Rectal smooth muscle tissue (tissue), 1 donor: ENCODE measurements at regions not wholly inside any gene's neighbourhood (a gene's known extent, or its start where the extent isn't known, plus 50 kb on each side); places are given as distances from the start of the nearest gene placed in this dataset.

Experiments used
- H3K27ac ChIP-seq: one replicate; pipeline ENCODE4 v1.7.0; 2013; ENCODE audit warnings: low read depth, low read length, inconsistent platforms
- H3K27me3 ChIP-seq: one replicate; pipeline ENCODE4 v1.7.0; 2013; ENCODE audit warnings: low read length; ENCODE audit not compliant: control insufficient read depth, insufficient read depth
- H3K36me3 ChIP-seq: one replicate; pipeline ENCODE4 v1.7.0; 2013; ENCODE audit warnings: low read length; ENCODE audit not compliant: control insufficient read depth, insufficient read depth
- H3K4me1 ChIP-seq: one replicate; pipeline ENCODE4 v1.7.0; 2013; ENCODE audit warnings: low read length; ENCODE audit not compliant: control insufficient read depth, insufficient read depth
- H3K4me3 ChIP-seq: one replicate; pipeline ENCODE4 v1.7.0; 2013; ENCODE audit warnings: low read length
- H3K9ac ChIP-seq: one replicate; pipeline ENCODE4 v1.7.0; 2013; ENCODE audit warnings: low read length

- no peak overlapping the region for H3K4me3 ChIP-seq
- H3K9ac ChIP-seq = no peak overlapping the region
- no peaks in the 10 kb centered on the region for H3K27me3 ChIP-seq
- no peak overlapping the region for H3K27ac ChIP-seq
- peaks cover 2% of the 10 kb centered on the region for H3K4me1 ChIP-seq
- H3K36me3 ChIP-seq = no peaks in the 10 kb centered on the region
Measured at GRCh38 chr18:8942909-8943545, 159.5 kb upstream of the NDUFV2 start.

GRCh38 chr18:8943900-8944870, 158.3 kb upstream of the NDUFV2 start:
- peak overlapping the region; percentile 18 for H3K27ac ChIP-seq
- H3K36me3 ChIP-seq = no peaks in the 10 kb centered on the region
- H3K27me3 ChIP-seq = no peaks in the 10 kb centered on the region
- H3K4me1 ChIP-seq = peaks cover 6% of the 10 kb centered on the region
- H3K4me3 ChIP-seq = no peak overlapping the region
- no peak overlapping the region for H3K9ac ChIP-seq

GRCh38 chr18:8944871-8945245, 157.6 kb upstream of the NDUFV2 start:
- H3K4me3 ChIP-seq = no peak overlapping the region
- H3K4me1 ChIP-seq = peaks cover 11% of the 10 kb centered on the region
- peak overlapping the region; percentile 18 for H3K27ac ChIP-seq
- no peaks in the 10 kb centered on the region for H3K36me3 ChIP-seq
- no peaks in the 10 kb centered on the region for H3K27me3 ChIP-seq
- no peak overlapping the region for H3K9ac ChIP-seq

DNA sequence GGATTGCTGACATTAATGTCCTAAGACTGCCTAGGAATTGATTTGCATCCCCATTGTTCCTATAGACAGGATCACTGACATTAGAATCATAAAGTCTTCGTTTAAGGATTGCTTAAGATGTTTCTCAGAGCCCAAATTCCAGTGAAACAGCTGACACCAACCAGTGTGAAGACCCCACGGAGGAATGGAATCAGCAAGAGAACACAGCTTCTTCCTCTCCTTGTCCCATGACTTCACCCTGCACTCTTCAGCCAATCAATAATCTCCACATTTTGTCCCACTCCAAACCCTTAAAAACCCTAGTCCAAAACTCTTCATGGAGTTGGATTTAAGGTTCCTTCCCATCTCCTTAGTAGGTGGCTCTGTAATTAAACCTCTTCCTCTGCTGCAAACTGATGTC, 157.0 kb upstream of the NDUFV2 start:
- H3K27ac ChIP-seq = peak overlapping the region; percentile 27
- H3K9ac ChIP-seq = no peak overlapping the region
- peaks cover 11% of the 10 kb centered on the region for H3K4me1 ChIP-seq
- H3K36me3 ChIP-seq = no peaks in the 10 kb centered on the region
- no peaks in the 10 kb centered on the region for H3K27me3 ChIP-seq
- no peak overlapping the region for H3K4me3 ChIP-seq

GRCh38 chr18:8946066-8946838, 156.2 kb upstream of the NDUFV2 start:
- H3K4me3 ChIP-seq = no peak overlapping the region
- peaks cover 11% of the 10 kb centered on the region for H3K4me1 ChIP-seq
- H3K9ac ChIP-seq = no peak overlapping the region
- H3K27me3 ChIP-seq = no peaks in the 10 kb centered on the region
- no peaks in the 10 kb centered on the region for H3K36me3 ChIP-seq
- peak overlapping the region; percentile 34 for H3K27ac ChIP-seq

DNA sequence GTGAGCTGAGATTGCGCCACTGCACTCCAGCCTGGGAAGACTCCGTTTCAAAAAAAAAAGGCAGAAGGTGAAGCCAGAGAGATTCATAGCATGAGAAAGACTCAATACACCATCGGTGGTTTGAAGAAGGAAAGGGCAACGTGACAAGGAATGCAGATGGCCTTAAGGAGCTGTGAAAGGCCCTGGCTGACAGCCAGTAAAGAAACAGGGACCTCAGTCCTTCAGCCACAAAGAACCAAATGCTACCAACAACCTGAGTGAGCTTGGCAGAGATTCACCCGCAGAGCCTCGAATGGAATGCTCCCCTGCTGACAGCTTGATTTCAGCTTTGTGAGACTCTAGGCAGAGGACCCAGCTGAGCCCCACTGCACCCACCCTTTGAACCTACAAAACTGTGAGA, 154.9 kb upstream of the NDUFV2 start:
- no peaks in the 10 kb centered on the region for H3K36me3 ChIP-seq
- peak overlapping the region; percentile 94 for H3K27ac ChIP-seq
- H3K9ac ChIP-seq = no peak overlapping the region
- no peaks in the 10 kb centered on the region for H3K27me3 ChIP-seq
- H3K4me3 ChIP-seq = no peak overlapping the region
- H3K4me1 ChIP-seq = peaks cover 11% of the 10 kb centered on the region

- H3K36me3 ChIP-seq = no peaks in the 10 kb centered on the region
- peaks cover 11% of the 10 kb centered on the region for H3K4me1 ChIP-seq
- no peak overlapping the region for H3K4me3 ChIP-seq
- H3K9ac ChIP-seq = no peak overlapping the region
- H3K27me3 ChIP-seq = no peaks in the 10 kb centered on the region
- peak overlapping the region; percentile 94 for H3K27ac ChIP-seq
Measured at GRCh38 chr18:8948011-8948410, 154.5 kb upstream of the NDUFV2 start.

DNA sequence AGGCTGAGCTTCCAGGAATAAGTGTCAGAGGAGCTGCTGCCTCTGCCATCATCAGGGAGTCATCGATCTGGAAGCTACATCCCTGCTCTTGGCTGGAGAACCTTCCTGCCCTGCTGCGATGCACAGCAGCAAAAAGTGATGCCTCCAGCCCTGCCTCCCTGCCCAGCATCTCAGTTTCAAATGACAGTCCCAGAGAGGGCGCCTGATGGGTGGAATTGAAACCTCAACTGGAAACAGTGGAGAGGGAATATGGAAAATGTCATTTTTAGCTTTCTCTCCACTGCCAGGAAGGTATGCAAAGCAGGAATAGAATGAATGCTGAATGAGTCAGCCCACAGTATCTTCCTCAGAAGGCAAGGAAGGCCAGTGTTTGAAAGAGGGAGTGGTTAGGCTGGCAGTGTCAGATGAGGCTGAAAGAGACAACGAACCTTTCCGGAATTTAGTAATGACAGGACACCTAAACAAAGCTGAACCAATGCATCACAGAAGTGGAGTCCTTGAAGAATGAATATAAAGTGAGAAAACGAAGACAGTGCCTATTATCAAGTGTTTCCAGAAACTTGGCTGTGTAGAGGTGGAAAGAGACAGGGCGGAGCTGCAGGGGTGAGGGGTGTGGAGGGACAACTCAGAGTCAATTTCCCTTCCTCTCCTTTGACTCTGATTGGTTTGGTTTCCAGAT, 153.9 kb upstream of the NDUFV2 start:
- Histone ChIP-seq H3K4me3 (peak overlapping the region; percentile 43), H3K36me3 (no peaks in the 10 kb centered on the region), H3K9ac (no peak overlapping the region), H3K27ac (peak overlapping the region; percentile 94), H3K27me3 (no peaks in the 10 kb centered on the region), H3K4me1 (peaks cover 11% of the 10 kb centered on the region)

DNA sequence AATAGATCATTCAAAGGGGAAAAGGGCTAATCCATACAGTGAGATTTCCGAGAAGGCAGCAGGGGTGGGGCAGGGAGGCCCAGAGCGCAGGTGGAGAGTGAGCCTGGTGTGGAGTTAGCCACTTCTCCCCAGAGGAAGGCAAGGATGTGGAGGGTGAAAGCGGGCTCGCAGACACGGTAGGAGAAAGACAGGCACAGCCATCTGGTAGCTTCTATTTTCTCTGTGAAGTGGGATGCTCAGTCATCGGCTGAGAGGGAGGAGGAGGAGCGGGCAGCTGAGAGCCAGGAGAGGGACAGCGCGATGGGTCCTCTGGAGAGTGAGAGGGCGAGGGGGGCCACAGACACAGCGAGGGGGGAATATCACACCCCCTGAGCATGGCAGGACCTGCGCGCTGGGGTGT, 153.3 kb upstream of the NDUFV2 start:
- H3K9ac ChIP-seq = no peak overlapping the region
- H3K27me3 ChIP-seq = no peaks in the 10 kb centered on the region
- peak overlapping the region; percentile 94 for H3K27ac ChIP-seq
- peaks cover 11% of the 10 kb centered on the region for H3K4me1 ChIP-seq
- no peaks in the 10 kb centered on the region for H3K36me3 ChIP-seq
- H3K4me3 ChIP-seq = peak overlapping the region; percentile 43

GRCh38 chr18:8951491-8951890, 151.0 kb upstream of the NDUFV2 start:
- no peaks in the 10 kb centered on the region for H3K27me3 ChIP-seq
- H3K4me3 ChIP-seq = no peak overlapping the region
- H3K36me3 ChIP-seq = no peaks in the 10 kb centered on the region
- H3K4me1 ChIP-seq = peaks cover 11% of the 10 kb centered on the region
- no peak overlapping the region for H3K9ac ChIP-seq
- H3K27ac ChIP-seq = no peak overlapping the region

- Histone ChIP-seq H3K9ac (no peak overlapping the region), H3K27me3 (no peaks in the 10 kb centered on the region), H3K27ac (no peak overlapping the region), H3K4me3 (no peak overlapping the region), H3K4me1 (peaks cover 11% of the 10 kb centered on the region), H3K36me3 (no peaks in the 10 kb centered on the region)
Measured at GRCh38 chr18:8952174-8952573, 150.3 kb upstream of the NDUFV2 start.
